Thyroid gland (tissue), 4 donors: ENCODE measurements at regions not wholly inside any gene's neighbourhood (a gene's known extent, or its start where the extent isn't known, plus 50 kb on each side); places are given as distances from the start of the nearest gene placed in this dataset.

Experiments
- CTCF ChIP-seq, 6 experiments: fragments of 200-600 bp in 3 of 6; fragments of 450-650 bp in 3 of 6; sonication (generic) in 3 of 6; IDR thresholded peaks; one replicate each; pipeline ENCODE4 v1.5.1; 2016 to 2019; ENCODE audit warnings: antibody characterized with exemption in 6 of 6, mild to moderate bottlenecking in 2 of 6, inconsistent platforms in 1 of 6, moderate library complexity in 1 of 6
- POLR2A ChIP-seq, 2 donors: fragments of 450-650 bp; IDR thresholded peaks; one replicate each; pipeline ENCODE4 v1.6.1; 2017; ENCODE audit warnings: antibody characterized with exemption in 2 of 2, mild to moderate bottlenecking in 2 of 2, moderate library complexity in 1 of 2

GRCh38 chr7:42495256-42495655 lies 258.2 kb upstream of the GLI3 start:
- no peak for TF ChIP-seq CTCF (IDR thresholded peaks at IDR 0.05)
- TF ChIP-seq POLR2A (IDR thresholded peaks at IDR 0.05) = no peak
